PC-3 (cell line): ENCODE measurements at regions not wholly inside any gene's neighbourhood (a gene's known extent, or its start where the extent isn't known, plus 50 kb on each side); places are given as distances from the start of the nearest gene placed in this dataset.

ENCODE experiments used
- CTCF ChIP-seq: fragments of 300-600 bp; sonication (generic); conservative IDR thresholded peaks from 2 replicates; pipeline ENCODE4 v1.5.1; 2017; ENCODE audit warnings: antibody characterized with exemption, low read depth, mild to moderate bottlenecking, low read length
- EZH2 ChIP-seq: fragments of 300-600 bp; sonication (generic); IDR thresholded peaks from one replicate; pipeline ENCODE4 v1.6.1; 2017; ENCODE audit warnings: antibody characterized with exemption, mild to moderate bottlenecking, low read length; ENCODE audit not compliant: unreplicated experiment
- EZH2phosphoT487 ChIP-seq: fragments of 300-600 bp; sonication (generic); IDR thresholded peaks from 2 replicates; pipeline ENCODE4 v1.6.1; 2018; ENCODE audit warnings: mild to moderate bottlenecking, antibody characterized with exemption, low read length, borderline replicate concordance

DNA sequence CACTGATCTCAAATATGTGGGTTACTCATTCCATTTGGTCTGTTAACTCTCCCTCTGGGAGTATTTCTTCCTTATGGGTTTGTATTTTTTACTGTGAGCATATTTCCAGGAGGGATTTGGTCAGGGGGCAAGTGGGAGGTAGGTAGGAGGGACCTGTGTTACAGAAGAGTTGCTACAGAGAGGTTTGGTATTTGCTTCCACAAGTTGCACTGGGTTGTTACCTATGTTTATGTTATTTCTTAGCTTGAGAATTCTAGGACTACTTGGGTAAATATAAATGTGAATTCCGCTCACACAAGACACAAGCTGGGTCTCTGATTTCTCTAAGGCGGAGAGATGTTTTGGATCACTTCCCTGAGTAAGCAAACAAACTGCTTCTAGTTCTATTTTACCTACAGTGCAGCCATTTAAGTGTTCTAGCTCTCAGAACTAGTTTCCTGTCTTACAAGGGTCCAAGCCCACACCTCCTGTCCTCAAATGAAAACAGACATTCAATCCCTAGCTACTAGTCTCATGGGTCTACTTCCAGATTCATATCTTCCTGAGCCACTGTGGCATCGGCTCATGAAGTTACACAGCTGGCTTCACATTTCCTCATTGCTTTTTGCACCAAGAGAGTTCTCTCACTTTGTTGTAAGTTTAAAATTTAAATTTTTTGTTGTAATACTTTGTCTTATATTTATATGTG lies 75.4 kb upstream of the PPP1R3C start:
- TF ChIP-seq EZH2 (no peak), CTCF (no peak), EZH2phosphoT487 (no peak)
